Activated naive CD8-positive, alpha-beta T cell treated with anti-CD3 and anti-CD28 coated beads, Interleukin-2, amount 50 U/mL, for 24 hours (primary cell): ENCODE measurements at regions not wholly inside any gene's neighbourhood (a gene's known extent, or its start where the extent isn't known, plus 50 kb on each side); places are given as distances from the start of the nearest gene placed in this dataset.
"Not testable (repeated sequence)": the region's sequence is repeated elsewhere in the genome, so short reads cannot be mapped to it uniquely, and the experiment has no call there.

ENCODE experiments used
- ATAC-seq: fragments of 150-1000 bp; cut with Tn5 transposase; one replicate; pipeline ENCODE4 v1.10.0; 2021
- DNase-seq: peaks from one replicate; pipeline ENCODE4 v3.0.0; 2021
- H3K27ac Mint-ChIP-seq: one replicate; pipeline ENCODE4 v1.8.0; 2021; ENCODE audit warnings: mild to moderate bottlenecking, mixed read lengths
- H3K27me3 Mint-ChIP-seq: one replicate; pipeline ENCODE4 v1.8.0; 2021; ENCODE audit warnings: mixed read lengths
- H3K36me3 Mint-ChIP-seq: one replicate; pipeline ENCODE4 v1.8.0; 2021; ENCODE audit warnings: low read depth, mixed read lengths
- H3K4me1 Mint-ChIP-seq: one replicate; pipeline ENCODE4 v1.8.0; 2021; ENCODE audit warnings: mixed read lengths
- H3K4me3 Mint-ChIP-seq: one replicate; pipeline ENCODE4 v1.8.0; 2021; ENCODE audit warnings: mild to moderate bottlenecking, moderate library complexity, mixed read lengths
- H3K9me3 Mint-ChIP-seq: one replicate; pipeline ENCODE4 v1.8.0; 2021; ENCODE audit warnings: mixed read lengths

GRCh38 chr2:49335546-49335945 is 181.2 kb upstream of the FSHR start:
- ATAC-seq (no peak), DNase-seq (no peak)
- no peaks in the 10 kb centered on the region for H3K36me3 Mint-ChIP-seq
- no peaks in the 10 kb centered on the region for H3K4me1 Mint-ChIP-seq
- H3K27me3 Mint-ChIP-seq: no peaks in the 10 kb centered on the region
- H3K9me3 Mint-ChIP-seq: no peaks in the 10 kb centered on the region
- no peak overlapping the region for H3K4me3 Mint-ChIP-seq
- H3K27ac Mint-ChIP-seq: no peak overlapping the region

- DNase-seq (no peak), ATAC-seq (no peak)
- H3K36me3 Mint-ChIP-seq: no peaks in the 10 kb centered on the region
- no peak overlapping the region for H3K27ac Mint-ChIP-seq
- H3K9me3 Mint-ChIP-seq: peaks cover 3% of the 10 kb centered on the region
- no peaks in the 10 kb centered on the region for H3K4me1 Mint-ChIP-seq
- H3K27me3 Mint-ChIP-seq: no peaks in the 10 kb centered on the region
- no peak overlapping the region for H3K4me3 Mint-ChIP-seq
Observed at GRCh38 chr2:49332415-49332814, 178.1 kb upstream of the FSHR start.

GRCh38 chr2:49318531-49318930 is 164.2 kb upstream of the FSHR start:
- Mint-ChIP-seq H3K27me3 (no peaks in the 10 kb centered on the region), H3K36me3 (no peaks in the 10 kb centered on the region), H3K4me3 (no peak overlapping the region), H3K4me1 (no peaks in the 10 kb centered on the region), H3K27ac (no peak overlapping the region), H3K9me3 (peaks cover 3% of the 10 kb centered on the region)
- no peak for ATAC-seq
- no peak for DNase-seq

- ATAC-seq (no peak), DNase-seq (no peak)
- H3K4me3 Mint-ChIP-seq: no peak overlapping the region
- peaks cover 17% of the 10 kb centered on the region for H3K9me3 Mint-ChIP-seq
- no peaks in the 10 kb centered on the region for H3K27me3 Mint-ChIP-seq
- no peak overlapping the region for H3K27ac Mint-ChIP-seq
- H3K36me3 Mint-ChIP-seq: no peaks in the 10 kb centered on the region
- no peaks in the 10 kb centered on the region for H3K4me1 Mint-ChIP-seq
Observed at GRCh38 chr2:49309461-49309860, 155.1 kb upstream of the FSHR start.

- no peak overlapping the region for H3K4me3 Mint-ChIP-seq
- no peaks in the 10 kb centered on the region for H3K27me3 Mint-ChIP-seq
- peaks cover 17% of the 10 kb centered on the region for H3K9me3 Mint-ChIP-seq
- H3K4me1 Mint-ChIP-seq: no peaks in the 10 kb centered on the region
- no peaks in the 10 kb centered on the region for H3K36me3 Mint-ChIP-seq
- DNase-seq: no peak
- H3K27ac Mint-ChIP-seq: no peak overlapping the region
- no peak for ATAC-seq
Observed at GRCh38 chr2:49306925-49307324, 152.6 kb upstream of the FSHR start.

GRCh38 chr2:49298693-49299092 is 144.4 kb upstream of the FSHR start:
- not testable (repeated sequence) for H3K4me1 Mint-ChIP-seq, H3K36me3 Mint-ChIP-seq, DNase-seq, H3K27me3 Mint-ChIP-seq, ATAC-seq, H3K27ac Mint-ChIP-seq, H3K4me3 Mint-ChIP-seq
- peaks cover 10% of the 10 kb centered on the region for H3K9me3 Mint-ChIP-seq

GRCh38 chr2:49298230-49298629 is 143.9 kb upstream of the FSHR start:
- H3K36me3 Mint-ChIP-seq: no peaks in the 10 kb centered on the region
- H3K27me3 Mint-ChIP-seq: no peaks in the 10 kb centered on the region
- no peak overlapping the region for H3K4me3 Mint-ChIP-seq
- peaks cover 10% of the 10 kb centered on the region for H3K9me3 Mint-ChIP-seq
- H3K4me1 Mint-ChIP-seq: no peaks in the 10 kb centered on the region
- no peak overlapping the region for H3K27ac Mint-ChIP-seq
- DNase-seq (no peak), ATAC-seq (no peak)

GRCh38 chr2:49296107-49296867 is 142.0 kb upstream of the FSHR start:
- Mint-ChIP-seq H3K27ac (no peak overlapping the region), H3K9me3 (peaks cover 8% of the 10 kb centered on the region), H3K4me1 (no peaks in the 10 kb centered on the region), H3K4me3 (no peak overlapping the region), H3K36me3 (no peaks in the 10 kb centered on the region), H3K27me3 (no peaks in the 10 kb centered on the region)
- ATAC-seq (no peak), DNase-seq (no peak)

GRCh38 chr2:49294225-49294624 is 139.9 kb upstream of the FSHR start:
- ATAC-seq: no peak
- Mint-ChIP-seq H3K9me3 (no peaks in the 10 kb centered on the region), H3K4me1 (no peaks in the 10 kb centered on the region), H3K36me3 (no peaks in the 10 kb centered on the region), H3K4me3 (no peak overlapping the region), H3K27me3 (no peaks in the 10 kb centered on the region), H3K27ac (no peak overlapping the region)
- no peak for DNase-seq

GRCh38 chr2:49291619-49292018 is 137.3 kb upstream of the FSHR start:
- ATAC-seq (no peak), DNase-seq (no peak)
- Mint-ChIP-seq H3K9me3 (peaks cover under 1% of the 10 kb centered on the region), H3K4me3 (no peak overlapping the region), H3K27me3 (no peaks in the 10 kb centered on the region), H3K27ac (no peak overlapping the region), H3K36me3 (no peaks in the 10 kb centered on the region), H3K4me1 (no peaks in the 10 kb centered on the region)

- H3K9me3 Mint-ChIP-seq: peaks cover 8% of the 10 kb centered on the region
- no peaks in the 10 kb centered on the region for H3K36me3 Mint-ChIP-seq
- no peak overlapping the region for H3K4me3 Mint-ChIP-seq
- no peaks in the 10 kb centered on the region for H3K4me1 Mint-ChIP-seq
- H3K27me3 Mint-ChIP-seq: no peaks in the 10 kb centered on the region
- no peak for DNase-seq
- no peak overlapping the region for H3K27ac Mint-ChIP-seq
- no peak for ATAC-seq
Observed at GRCh38 chr2:49289711-49290110, 135.4 kb upstream of the FSHR start.

- Mint-ChIP-seq H3K27me3 (no peaks in the 10 kb centered on the region), H3K9me3 (peaks cover 8% of the 10 kb centered on the region), H3K4me1 (no peaks in the 10 kb centered on the region), H3K27ac (no peak overlapping the region), H3K4me3 (no peak overlapping the region), H3K36me3 (no peaks in the 10 kb centered on the region)
- ATAC-seq (no peak), DNase-seq (no peak)
Observed at GRCh38 chr2:49288902-49289700, 134.8 kb upstream of the FSHR start.

- Mint-ChIP-seq H3K27me3 (no peaks in the 10 kb centered on the region), H3K4me3 (no peak overlapping the region), H3K27ac (no peak overlapping the region), H3K4me1 (no peaks in the 10 kb centered on the region), H3K9me3 (peaks cover 8% of the 10 kb centered on the region), H3K36me3 (no peaks in the 10 kb centered on the region)
- DNase-seq (no peak), ATAC-seq (no peak)
Observed at GRCh38 chr2:49288113-49288705, 133.9 kb upstream of the FSHR start.

- H3K4me1 Mint-ChIP-seq: no peaks in the 10 kb centered on the region
- ATAC-seq (no peak), DNase-seq (no peak)
- no peak overlapping the region for H3K27ac Mint-ChIP-seq
- H3K4me3 Mint-ChIP-seq: no peak overlapping the region
- no peaks in the 10 kb centered on the region for H3K27me3 Mint-ChIP-seq
- no peaks in the 10 kb centered on the region for H3K36me3 Mint-ChIP-seq
- peaks cover 12% of the 10 kb centered on the region for H3K9me3 Mint-ChIP-seq
Observed at GRCh38 chr2:49286726-49287125, 132.4 kb upstream of the FSHR start.

GRCh38 chr2:49286045-49286444 is 131.7 kb upstream of the FSHR start:
- no peak for DNase-seq
- H3K36me3 Mint-ChIP-seq: no peaks in the 10 kb centered on the region
- no peak for ATAC-seq
- H3K4me1 Mint-ChIP-seq: no peaks in the 10 kb centered on the region
- H3K9me3 Mint-ChIP-seq: peaks cover 12% of the 10 kb centered on the region
- H3K27ac Mint-ChIP-seq: no peak overlapping the region
- no peak overlapping the region for H3K4me3 Mint-ChIP-seq
- no peaks in the 10 kb centered on the region for H3K27me3 Mint-ChIP-seq
